ENCODE measurements at regions not wholly inside any gene's neighbourhood (a gene's known extent, or its start where the extent isn't known, plus 50 kb on each side); places are given as distances from the start of the nearest gene placed in this dataset.

GRCh38 chr9:73031350-73031749, 78.5 kb upstream of the ALDH1A1 start:
- no peak for DNase-seq (ENCODE audit: low spot score)
- TF ChIP-seq EGR1 (IDR thresholded peaks at IDR 0.05; ENCODE audit: low read depth in 2 of 2): no peak
- H3K4me3 ChIP-seq (ENCODE audit: low read depth in 1 of 3, low read length in 3 of 3): no peak overlapping the region
- H3K36me3 ChIP-seq (ENCODE audit: control insufficient read depth in 4 of 4, insufficient read depth in 3 of 4, low read depth in 1 of 4, low read length in 3 of 4): no peaks in the 10 kb centered on the region
- H3K27ac ChIP-seq (ENCODE audit: low read depth in 1 of 2, low read length in 2 of 2): no peak overlapping the region
- H3K9ac ChIP-seq (ENCODE audit: low read depth in 1 of 2, low read length in 2 of 2): no peak overlapping the region
- WGBS: 81% methylated on average over 1 of the region's 1 CpG
- H3K4me1 ChIP-seq (ENCODE audit: control insufficient read depth in 4 of 4, insufficient read depth in 4 of 4, low read length in 3 of 4): no peaks in the 10 kb centered on the region
- H3K27me3 ChIP-seq (ENCODE audit: control insufficient read depth in 4 of 4, insufficient read depth in 4 of 4, low read length in 3 of 4): no peaks in the 10 kb centered on the region
- H3K9me3 ChIP-seq (ENCODE audit: control insufficient read depth in 4 of 4, low read length in 3 of 4): no peaks in the 10 kb centered on the region

GRCh38 chr9:73030370-73031030, 77.6 kb upstream of the ALDH1A1 start:
- no peak for DNase-seq (ENCODE audit: low spot score)
- TF ChIP-seq HNF4A (conservative IDR thresholded peaks at IDR 0.05) (no peak), ZBTB33 (IDR thresholded peaks at IDR 0.05) (no peak), EGR1 (IDR thresholded peaks at IDR 0.05; ENCODE audit: low read depth in 2 of 2) (no peak), CTCF (IDR thresholded peaks at IDR 0.05; ENCODE audit: low read depth, low read length, missing input control) (no peak), YY1 (IDR thresholded peaks at IDR 0.05) (no peak), JUND (IDR thresholded peaks at IDR 0.05) (no peak), GABPA (IDR thresholded peaks at IDR 0.05 in 1 of 2, conservative IDR thresholded peaks at IDR 0.05 in 1 of 2) (no peak), FOXA2 (IDR thresholded peaks at IDR 0.05) (no peak), NR2F2 (IDR thresholded peaks at IDR 0.05) (no peak), RAD21 (IDR thresholded peaks at IDR 0.05) (no peak), ATF3 (IDR thresholded peaks at IDR 0.05) (no peak), REST (IDR thresholded peaks at IDR 0.05) (no peak), MAX (IDR thresholded peaks at IDR 0.05) (no peak)
- no peaks in the 10 kb centered on the region for H3K27me3 ChIP-seq (ENCODE audit: control insufficient read depth in 4 of 4, insufficient read depth in 4 of 4, low read length in 3 of 4)
- no peak overlapping the region for H3K9ac ChIP-seq (ENCODE audit: low read depth in 1 of 2, low read length in 2 of 2)
- H3K9me3 ChIP-seq (ENCODE audit: control insufficient read depth in 4 of 4, low read length in 3 of 4): no peaks in the 10 kb centered on the region
- no peaks in the 10 kb centered on the region for H3K4me1 ChIP-seq (ENCODE audit: control insufficient read depth in 4 of 4, insufficient read depth in 4 of 4, low read length in 3 of 4)
- H3K36me3 ChIP-seq (ENCODE audit: control insufficient read depth in 4 of 4, insufficient read depth in 3 of 4, low read depth in 1 of 4, low read length in 3 of 4): no peaks in the 10 kb centered on the region
- no peak overlapping the region for H3K4me3 ChIP-seq (ENCODE audit: low read depth in 1 of 3, low read length in 3 of 3)
- no peak overlapping the region for H3K27ac ChIP-seq (ENCODE audit: low read depth in 1 of 2, low read length in 2 of 2)
- 87% methylated on average over 5 of the region's 5 CpGs for WGBS

Measured in liver (tissue), 8 donors.